HL-60 (cell line): ENCODE measurements at regions not wholly inside any gene's neighbourhood (a gene's known extent, or its start where the extent isn't known, plus 50 kb on each side); places are given as distances from the start of the nearest gene placed in this dataset.

Experiments used
- CTCF ChIP-seq: IDR thresholded peaks from one replicate; pipeline ENCODE4 v1.5.1; 2011; ENCODE audit warnings: low read length, control low read depth, inconsistent platforms; ENCODE audit not compliant: insufficient read depth
- POLR2AphosphoS5 ChIP-seq: IDR thresholded peaks from 2 replicates; pipeline ENCODE4 v1.6.1; 2012; ENCODE audit warnings: low read depth
- REST ChIP-seq: IDR thresholded peaks from 2 replicates; pipeline ENCODE4 v1.6.1; 2012; ENCODE audit warnings: low read depth; ENCODE audit not compliant: insufficient replicate concordance

- no peak for TF ChIP-seq CTCF
- TF ChIP-seq REST, result no peak
- TF ChIP-seq POLR2AphosphoS5, result no peak
Measured at GRCh38 chr13:40193286-40194223, 472.9 kb downstream of the FOXO1 start.
